NK-92 treated with Interleukin-12 subunit alpha and Interleukin-12 subunit beta, amount 100 ng/mL, for 24 hours (cell line): ENCODE measurements at regions not wholly inside any gene's neighbourhood (a gene's known extent, or its start where the extent isn't known, plus 50 kb on each side); places are given as distances from the start of the nearest gene placed in this dataset.
"Not testable (repeated sequence)": the region's sequence is repeated elsewhere in the genome, so short reads cannot be mapped to it uniquely, and the experiment has no call there.

ENCODE experiments used
- DNase-seq: peaks from one replicate; lab custom pipeline; 2025; lab: John Stamatoyannopoulos, UW

DNA sequence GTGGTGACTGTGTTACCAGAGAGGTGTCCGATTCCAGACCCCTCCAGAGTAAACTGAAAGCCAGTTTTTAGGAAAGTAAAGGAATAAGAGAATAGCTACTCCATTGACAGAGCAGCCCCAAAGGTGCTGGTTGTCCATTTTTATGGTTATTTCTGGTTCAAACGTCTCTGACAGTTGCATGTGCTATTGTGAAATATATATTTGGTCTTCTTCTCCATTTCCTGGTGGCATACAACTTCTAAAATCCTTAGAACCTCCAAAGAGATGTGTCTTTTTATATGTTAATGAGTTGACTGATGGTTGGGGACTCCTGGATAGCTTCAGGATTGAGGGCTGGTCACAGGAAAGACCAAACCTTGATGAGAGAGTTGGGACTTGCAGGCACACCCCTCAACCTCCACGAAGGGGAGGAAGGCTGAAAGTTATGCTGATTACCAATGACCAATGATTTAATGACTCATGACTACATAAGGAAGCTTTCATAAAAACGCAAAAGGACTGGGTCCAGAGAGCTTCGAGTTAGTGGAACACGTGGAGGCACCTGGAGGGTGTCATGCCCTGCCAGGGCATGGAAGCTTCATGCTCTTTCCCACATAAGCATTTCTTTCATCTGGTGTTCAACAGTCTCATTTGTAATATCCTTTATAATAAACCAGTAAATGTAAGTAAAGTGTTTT, 100.7 kb downstream of the SLC16A1 start:
- no peak for DNase-seq

DNA sequence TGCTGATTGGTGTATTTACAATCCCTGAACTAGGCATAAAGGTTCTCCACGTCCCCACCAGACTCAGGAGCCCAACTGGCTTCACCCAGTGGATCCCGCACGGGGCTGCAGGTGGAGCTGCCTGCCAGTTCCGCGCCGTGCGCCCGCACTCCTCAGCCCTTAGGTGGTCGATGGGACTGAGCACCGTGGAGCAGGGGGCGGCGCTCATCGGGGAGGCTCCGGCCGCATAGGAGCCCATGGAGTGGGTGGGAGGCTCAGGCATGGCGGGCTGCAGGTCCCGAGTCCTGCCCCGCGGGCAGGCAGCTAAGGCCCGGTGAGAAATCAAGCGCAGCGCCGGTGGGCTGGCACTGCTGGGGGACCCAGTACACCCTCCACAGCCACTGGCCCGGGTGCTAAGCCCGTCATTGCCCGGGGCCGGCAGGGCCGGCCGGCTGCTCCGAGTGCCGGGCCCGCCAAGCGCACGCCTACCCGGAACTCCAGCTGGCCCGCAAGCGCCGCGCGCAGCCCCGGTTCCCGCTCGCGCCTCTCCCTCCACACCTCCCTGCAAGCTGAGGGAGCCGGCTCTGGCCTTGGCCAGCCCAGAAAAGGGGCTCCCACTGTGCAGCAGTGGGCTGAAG, 101.5 kb downstream of the SLC16A1 start:
- DNase-seq = not testable (repeated sequence)

- DNase-seq = not testable (repeated sequence)
Observed at GRCh38 chr1:112853915-112854314, 102.1 kb downstream of the SLC16A1 start.

DNA sequence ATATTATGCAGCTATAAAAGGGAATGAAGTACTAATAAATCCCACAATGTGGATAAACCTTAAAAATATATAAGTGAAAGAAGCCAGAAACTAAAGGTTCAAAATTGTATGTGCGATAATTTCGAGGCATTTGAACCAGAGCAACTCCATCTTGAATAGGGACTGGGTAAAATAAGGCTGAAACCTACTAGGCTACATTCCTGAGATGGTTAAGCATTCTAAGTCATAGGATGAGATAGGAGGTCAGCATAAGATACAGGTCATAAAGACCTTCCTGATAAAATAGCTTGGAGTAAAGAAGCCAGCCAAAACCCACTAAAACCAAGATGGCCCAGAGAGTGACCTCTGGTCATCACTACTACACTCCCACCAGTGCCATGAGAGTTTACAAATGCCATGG, 103.1 kb downstream of the SLC16A1 start:
- no peak for DNase-seq

- no peak for DNase-seq
Observed at GRCh38 chr1:112852276-112852675, 103.7 kb downstream of the SLC16A1 start.

- no peak for DNase-seq
Observed at GRCh38 chr1:112850034-112850757, 105.8 kb downstream of the SLC16A1 start.

GRCh38 chr1:112849425-112850033, 106.5 kb downstream of the SLC16A1 start:
- no peak for DNase-seq

- no peak for DNase-seq
Observed at GRCh38 chr1:112841825-112842224, 114.2 kb downstream of the SLC16A1 start.

- peak; percentile 3 for DNase-seq
Observed at GRCh38 chr1:112840631-112841624, 115.1 kb downstream of the SLC16A1 start.

GRCh38 chr1:112836642-112837041, 119.4 kb downstream of the SLC16A1 start:
- no peak for DNase-seq

DNA sequence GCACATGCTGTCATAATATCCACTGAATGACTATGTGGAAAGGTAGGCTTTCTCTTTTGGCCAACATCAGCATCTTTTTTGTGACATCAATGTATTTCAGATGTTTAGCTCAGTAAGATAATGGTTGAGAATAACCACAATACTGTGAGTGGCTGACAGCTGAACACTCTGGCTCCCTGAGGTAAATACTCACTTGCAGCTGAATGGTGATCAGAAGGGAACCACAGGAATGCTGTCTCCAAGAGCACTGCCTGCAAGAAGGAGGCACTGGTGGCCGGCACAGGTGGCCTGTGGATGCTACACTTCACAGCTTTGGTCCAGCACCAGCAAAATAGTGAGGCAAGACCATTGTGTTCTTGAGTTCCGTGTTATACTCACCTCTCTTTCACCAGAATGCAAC, 118.7 kb upstream of the PPM1J start:
- DNase-seq = no peak

GRCh38 chr1:112832259-112832658, 117.1 kb upstream of the PPM1J start:
- DNase-seq = not testable (repeated sequence)

- DNase-seq = not testable (repeated sequence)
Observed at GRCh38 chr1:112829691-112830090, 114.6 kb upstream of the PPM1J start.

GRCh38 chr1:112828716-112829115, 113.6 kb upstream of the PPM1J start:
- DNase-seq = no peak

GRCh38 chr1:112827391-112827790, 112.3 kb upstream of the PPM1J start:
- not testable (repeated sequence) for DNase-seq

- DNase-seq = no peak
Observed at GRCh38 chr1:112826217-112826944, 111.2 kb upstream of the PPM1J start.

DNA sequence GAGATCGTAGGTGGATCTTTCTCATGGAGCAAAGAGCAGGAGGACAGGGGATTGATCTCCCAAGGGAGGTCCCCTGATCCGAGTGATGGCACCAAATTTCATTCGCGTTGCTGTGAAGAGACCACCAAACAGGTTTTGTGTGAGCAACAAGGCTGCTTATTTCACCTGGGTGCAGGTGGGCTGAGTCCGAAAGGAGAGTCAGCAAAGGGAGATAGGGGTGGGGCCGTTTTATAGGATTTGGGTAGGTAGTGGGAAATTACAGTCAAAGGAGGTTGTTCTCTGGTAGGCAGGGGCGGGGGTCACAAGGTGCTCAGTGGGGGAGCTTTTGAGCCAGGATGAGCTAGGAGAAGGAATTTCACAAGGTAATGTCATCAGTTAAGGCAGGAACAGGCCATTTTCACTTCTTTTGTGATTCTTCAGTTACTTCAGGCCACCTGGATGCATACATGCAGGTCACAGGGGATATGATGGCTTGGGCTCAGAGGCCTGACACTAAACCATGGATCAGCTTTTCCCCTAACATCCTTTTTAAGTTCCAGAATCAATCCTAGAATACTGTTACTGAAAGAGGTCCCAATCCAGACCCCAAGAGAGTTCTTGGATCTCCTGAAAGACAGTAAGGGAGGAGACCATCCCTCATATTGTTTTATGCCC, 110.6 kb upstream of the PPM1J start:
- DNase-seq = not testable (repeated sequence)

DNA sequence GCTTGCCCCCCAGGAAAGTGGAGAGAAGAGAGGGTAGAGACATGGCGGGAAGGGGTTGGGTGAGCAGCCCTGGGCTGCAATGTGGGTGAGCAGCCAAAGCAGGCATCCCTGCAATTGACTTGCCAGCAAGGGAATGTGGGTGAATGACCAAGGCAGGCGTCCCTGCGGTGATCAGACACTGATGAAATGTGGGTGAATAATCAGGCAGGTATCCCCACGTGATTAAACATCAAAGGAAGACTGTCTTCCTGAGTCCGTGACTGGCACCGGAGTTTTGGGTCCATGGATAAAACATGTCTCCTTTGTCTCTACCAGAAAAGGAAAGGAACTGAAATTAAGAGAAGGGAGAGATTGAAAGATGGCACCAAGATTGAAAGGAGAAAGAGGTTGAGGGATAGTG, 109.9 kb upstream of the PPM1J start:
- not testable (repeated sequence) for DNase-seq

DNA sequence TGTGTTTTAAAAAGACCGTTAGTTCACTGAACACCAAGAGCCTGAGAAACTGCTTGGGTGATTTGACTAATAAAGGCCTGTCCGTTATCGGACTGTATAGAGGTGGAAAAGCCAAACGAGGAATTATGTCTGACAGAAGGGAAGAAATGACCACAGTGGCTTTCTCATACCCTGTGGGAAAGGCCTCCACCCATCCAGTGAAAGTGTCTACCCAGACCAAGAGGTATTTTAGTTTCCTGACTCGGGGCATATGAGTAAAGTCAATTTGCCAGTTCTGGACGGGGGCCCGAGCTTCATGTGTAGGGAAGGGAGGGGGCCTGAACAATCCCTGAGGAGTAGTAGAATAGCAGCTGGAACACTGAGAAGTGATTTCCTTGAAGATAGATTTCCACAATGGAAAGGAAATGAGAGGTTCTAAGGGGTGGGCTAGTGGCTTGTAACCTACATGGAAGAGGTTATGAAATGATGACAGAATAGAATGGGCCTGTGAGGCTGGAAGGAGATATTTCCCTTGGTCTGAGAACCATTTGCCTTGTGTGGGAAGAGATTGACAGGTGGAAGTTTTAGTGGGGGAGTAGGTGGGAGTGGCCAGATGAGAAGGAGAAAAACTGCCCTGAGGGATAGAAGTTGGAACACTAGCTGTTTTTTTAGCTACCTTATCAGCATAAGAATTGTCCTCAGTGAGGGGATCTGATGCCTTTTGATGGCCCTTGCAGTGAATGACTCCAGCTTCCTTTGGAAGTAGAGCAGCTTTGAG, 106.4 kb upstream of the PPM1J start:
- DNase-seq = not testable (repeated sequence)
